HG03060 (cell line): ENCODE measurements at regions not wholly inside any gene's neighbourhood (a gene's known extent, or its start where the extent isn't known, plus 50 kb on each side); places are given as distances from the start of the nearest gene placed in this dataset.

Source experiments
- ATAC-seq: cut with Tn5 transposase; IDR thresholded peaks from one replicate; pipeline ENCODE4 v1.9.1; 2021; ENCODE audit warnings: low read depth, moderate number of reproducible peaks; ENCODE audit not compliant: unreplicated experiment

DNA sequence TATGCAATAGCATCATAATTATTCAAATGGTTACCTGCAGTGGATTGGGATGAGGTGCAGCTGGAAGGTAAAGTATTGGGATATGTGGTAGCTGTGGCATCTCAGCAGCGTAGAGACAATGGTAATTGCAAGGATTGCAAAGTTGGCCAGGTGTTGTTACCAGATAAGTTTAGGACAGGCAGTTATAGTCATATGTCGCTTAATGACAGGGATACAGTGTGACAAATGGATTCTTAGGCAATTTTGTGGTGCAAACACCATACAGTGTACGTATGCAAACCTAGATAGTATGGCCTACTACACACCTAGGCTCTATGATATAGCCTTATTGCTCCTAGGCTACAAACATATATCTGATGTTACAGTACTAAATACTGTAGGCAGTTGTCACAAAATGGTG lies 163.5 kb upstream of the LYZL2 start:
- no peak for ATAC-seq

DNA sequence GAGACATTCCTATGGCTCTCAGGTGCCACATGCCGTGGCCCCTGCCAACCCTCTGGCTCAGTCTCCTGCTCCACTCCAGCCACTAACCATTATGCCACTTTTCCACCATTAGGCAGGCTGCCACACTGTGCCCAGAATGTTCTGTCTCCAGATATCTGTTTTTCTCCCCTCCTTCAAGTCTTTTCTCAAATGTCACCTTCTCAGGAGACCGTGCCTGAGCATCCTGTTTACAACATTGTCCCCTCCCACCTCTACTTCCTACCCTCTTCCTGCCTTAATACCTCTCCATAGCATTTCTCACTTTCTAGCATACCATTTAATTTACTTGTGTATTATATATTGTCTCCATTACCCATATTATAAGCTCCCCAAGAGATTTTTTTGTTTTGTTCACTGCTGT lies 162.5 kb upstream of the LYZL2 start:
- no peak for ATAC-seq

DNA sequence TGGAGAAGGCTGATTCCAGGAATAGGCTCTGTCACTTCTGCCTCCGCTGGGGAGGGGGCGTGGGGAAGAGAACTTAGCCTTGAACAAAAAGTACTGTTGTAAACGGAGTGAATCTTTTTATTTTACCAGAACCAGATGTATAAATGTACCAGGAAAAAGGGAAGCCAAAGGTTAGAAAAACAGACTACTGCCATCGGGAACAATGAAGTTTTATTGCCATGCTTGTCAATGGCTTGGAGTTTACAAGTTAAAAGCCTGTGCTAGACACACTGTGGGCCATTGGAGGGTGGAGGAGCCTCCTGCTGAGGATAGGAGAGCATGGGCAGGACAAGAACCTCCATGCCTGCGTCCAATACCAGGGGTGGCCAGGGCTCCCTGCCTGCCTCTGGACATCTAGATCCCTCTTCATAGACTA lies 161.7 kb upstream of the LYZL2 start:
- ATAC-seq, result no peak

DNA sequence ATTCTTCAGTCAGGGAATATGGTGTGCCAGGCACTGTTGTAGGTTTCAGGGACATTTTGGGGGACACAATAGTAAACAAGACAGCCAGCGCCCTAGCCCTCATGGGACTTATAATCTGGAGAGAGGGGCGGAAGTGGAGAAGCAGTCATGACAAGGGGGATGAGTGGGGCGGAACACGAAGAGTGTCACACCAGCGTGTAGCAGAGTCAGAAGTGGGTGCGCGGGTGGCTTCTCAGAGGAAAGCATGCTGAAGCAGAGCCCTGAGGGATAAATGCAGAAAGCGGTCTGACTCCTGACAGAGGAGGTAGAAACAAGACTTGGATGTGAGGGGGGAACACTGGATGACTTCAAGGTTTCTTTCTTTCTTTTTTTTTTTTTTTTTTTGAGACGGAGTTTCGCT lies 160.3 kb upstream of the LYZL2 start:
- ATAC-seq, result no peak

DNA sequence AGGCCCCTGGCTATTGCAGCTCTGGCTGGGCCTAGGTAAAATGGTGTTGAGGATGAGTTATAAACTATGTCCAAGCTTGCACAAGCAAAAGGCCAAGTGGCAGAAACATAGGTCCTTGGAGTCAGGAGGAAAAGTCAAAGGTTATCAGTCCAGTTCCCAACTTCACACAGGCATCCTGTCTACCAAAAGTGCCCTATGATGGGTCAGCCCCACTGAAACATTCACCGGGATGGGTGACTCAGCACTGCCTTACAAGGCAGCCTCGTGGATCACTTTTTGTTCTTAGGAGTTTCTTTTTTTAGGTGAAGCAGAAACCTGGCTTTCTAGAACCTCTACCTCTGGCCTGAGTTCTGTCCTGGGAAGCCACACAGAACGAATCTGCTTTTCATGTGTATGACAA lies 158.8 kb upstream of the LYZL2 start:
- no peak for ATAC-seq

DNA sequence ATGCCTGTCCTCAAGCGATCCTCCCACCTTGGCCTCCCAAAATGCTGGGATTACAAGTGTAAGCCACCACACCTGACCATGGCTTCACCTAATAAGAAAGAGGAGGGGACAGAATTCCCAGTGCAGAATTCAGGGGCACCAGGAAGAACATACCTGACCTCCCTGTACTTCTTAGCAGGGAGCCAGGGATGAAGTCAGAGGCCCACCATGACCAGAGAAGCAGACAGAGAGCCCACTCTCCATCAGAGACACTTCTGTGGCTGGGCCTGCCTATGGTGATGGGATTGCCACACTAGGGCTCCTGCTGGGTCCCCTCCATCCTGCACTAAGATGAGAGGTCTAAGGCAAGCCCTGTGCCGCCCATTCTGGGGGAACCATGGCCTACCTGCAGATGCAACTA lies 157.4 kb upstream of the LYZL2 start:
- ATAC-seq, result no peak

- ATAC-seq, result no peak
Measured at GRCh38 chr10:30786131-30786530, 156.6 kb upstream of the LYZL2 start.

DNA sequence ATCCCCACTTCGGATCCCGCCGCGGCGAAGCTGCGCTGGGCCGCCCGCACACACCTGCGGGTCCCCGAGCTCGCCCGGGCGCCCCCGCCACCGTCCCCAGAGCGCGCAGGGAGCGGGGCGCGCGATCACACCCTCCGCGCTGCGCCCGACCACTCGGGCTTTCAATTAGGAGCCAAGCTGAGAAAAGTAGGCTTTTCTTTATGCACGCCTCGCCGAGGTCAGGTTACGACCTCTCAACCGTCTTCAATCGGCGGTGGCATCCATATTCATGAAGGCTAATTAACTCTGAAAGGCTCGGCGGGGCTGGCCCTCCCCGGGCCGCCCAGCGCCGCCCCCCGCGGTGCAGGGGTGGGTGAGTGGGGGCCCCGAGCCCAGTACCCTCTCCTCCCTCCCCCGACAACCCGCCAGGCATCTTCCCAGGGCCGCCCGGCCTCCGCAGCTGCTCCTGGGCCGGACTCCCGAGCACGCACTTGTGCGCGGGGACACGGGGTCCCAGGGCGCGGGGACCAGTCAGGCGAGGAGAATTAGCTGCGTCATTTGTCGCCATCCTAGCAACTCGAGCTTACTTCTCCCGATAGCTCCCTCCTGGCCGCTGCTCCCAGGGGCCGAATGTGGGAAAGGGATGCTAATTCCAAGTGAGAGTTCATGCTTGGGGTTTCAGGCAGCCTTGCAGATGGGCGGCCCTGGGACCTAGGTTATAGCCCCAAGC lies 155.5 kb upstream of the LYZL2 start:
- no peak for ATAC-seq

DNA sequence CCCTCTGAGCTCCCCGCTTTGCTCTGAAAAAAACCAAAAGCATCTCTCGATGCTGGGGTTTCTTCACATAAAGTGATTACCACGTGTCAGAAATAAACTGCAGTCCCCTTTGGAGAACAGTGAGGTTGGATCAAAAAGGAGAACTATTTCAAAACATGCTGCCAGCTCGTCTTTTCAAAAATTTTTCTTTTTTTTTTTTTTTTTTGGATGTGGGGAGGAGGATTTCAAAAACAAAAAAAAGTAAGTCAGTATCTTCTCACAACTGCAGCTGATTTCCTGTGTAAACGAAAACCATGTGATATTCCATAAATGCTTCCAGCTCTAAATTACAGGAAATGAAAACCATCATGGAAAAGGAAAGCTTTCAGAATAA lies 155.0 kb upstream of the LYZL2 start:
- ATAC-seq, result no peak

DNA sequence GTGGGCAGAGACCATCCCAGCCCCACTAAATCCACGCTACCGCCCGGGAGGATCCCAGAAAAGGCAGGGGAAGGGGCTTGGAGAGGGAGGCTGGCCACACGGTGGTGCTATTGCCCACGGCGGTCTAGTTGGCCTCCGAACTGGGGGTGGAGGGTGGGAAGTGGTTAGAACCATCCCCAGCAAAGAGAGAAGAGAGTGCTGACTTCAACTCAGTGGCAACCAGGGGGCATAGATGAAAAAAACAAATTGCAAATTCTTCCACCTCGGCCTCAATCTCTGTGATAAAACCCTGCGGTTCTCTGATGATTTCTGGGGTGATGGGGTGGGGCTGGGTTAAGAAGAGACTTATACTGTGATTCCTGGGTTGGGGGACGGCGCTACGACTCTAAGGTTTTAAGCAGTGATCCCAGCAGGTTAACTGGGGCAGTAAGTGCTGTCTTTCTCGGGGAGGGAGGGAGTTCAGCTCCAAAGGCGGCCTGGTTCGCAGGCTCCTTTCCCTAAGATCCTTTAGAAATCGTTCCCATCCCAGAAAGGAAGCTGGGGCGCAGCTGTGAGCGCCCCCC lies 154.5 kb upstream of the LYZL2 start:
- ATAC-seq, result no peak

GRCh38 chr10:30782537-30783461 lies 153.2 kb upstream of the LYZL2 start:
- no peak for ATAC-seq

DNA sequence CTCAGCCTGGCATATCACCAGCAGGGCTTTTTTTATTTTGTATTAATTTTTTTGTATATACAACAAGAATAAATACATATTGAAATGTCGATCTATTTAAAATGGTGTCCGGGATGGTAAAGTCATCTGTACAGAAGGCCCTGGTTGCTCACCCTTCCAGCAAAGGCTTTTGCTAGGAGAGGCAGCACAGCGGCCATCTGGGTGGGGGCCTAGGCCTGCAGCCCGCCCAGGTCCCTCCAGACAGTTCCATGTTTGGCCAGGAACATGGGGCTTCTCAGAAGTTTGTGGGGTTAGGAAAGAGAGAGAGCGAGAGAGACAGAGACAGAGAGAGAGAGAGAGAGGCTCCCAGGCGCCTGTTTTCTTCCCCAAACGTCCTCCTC lies 152.6 kb upstream of the LYZL2 start:
- no peak for ATAC-seq

DNA sequence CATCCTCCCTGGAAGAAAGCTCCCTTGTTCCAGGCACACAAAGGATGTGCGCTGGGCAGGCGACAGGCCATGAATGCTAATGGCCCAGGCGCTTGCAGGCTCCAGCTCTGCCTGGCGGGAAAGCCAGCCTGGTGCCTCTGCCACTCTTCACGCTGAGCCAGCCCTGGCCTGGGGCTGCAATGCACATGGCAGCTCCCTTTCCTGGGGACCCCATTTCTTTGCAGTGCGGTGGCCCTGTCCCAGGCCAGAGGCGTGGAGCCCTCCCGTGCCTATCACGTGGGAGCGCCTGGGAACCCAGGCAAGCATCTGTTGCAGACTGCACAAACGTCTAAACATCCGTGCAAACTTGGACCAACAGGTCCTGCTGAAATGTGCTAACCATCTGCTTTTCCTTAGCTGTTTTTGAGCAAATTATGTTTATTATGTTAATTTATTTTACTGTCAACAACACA lies 152.1 kb upstream of the LYZL2 start:
- ATAC-seq, result no peak

- no peak for ATAC-seq
Measured at GRCh38 chr10:30778769-30779168, 149.2 kb upstream of the LYZL2 start.

DNA sequence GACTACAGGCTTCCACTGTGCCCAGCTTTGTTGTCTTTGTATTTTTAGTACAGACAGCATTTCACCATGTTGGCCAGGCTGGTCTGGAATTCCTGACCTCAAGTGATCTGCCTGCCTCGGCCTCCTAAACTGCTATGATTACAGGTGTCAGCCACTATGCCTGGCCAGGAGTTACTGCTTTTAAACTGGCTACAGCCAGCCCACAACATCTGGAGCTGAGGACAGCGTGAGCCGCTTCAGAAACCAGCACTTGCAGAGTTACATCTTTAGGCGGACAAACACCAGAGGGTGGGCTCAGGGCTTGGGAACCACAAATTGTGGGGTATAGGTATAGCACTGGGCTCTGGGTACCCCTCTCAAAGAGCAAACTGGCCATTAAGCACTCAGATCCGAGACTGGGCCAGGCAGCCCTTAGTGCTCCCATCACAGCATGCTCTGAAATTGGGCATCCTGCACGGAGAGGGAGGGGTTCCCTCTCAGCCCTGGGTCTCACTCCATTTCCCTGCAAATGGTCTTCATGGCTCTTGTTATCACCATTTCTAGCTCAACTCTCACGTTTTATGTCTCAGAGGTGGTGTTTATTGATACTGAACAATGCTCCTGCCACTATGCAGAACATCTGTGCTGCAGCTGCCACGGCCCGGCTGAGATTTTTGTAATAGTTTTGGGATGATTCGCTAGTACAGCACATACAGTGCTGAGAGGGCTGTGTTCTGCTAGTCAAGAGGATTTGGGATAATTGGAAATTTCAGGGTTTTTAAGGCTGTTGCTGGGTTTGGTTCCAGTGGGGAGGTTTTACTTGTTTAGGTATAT lies 146.4 kb upstream of the LYZL2 start:
- no peak for ATAC-seq

DNA sequence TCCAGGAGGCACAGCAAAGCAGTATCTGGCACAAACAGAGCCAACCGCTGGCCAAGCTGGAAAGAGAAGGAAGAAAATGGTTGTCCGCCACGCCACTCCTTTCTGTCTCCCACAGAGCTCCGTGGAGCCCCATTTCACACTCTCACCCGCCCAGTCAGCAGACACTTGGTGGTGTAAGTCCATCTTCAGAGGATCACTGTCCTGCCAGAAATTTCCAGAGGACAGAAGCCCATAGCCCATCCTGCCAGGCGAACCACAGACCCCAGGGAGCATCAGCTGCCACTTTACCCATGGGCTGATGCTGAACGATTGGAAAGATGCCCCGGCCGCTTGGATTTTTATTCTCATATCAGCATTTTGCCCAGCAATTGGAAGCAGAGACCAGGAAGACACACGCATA lies 144.7 kb upstream of the LYZL2 start:
- ATAC-seq, result no peak

DNA sequence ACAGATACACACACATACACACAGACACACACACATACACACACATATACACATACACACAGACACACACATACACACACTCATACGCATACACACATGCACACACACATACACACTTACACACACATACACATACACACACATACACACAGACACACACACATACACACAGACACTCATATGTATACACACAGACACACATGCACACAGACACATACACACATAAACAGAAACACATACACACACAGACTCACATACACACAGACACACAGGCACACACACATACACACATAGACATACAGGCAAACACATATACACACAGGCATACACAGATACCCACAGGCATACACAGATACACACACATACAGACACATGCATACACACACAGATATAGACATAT lies 143.9 kb upstream of the LYZL2 start:
- no peak for ATAC-seq

- ATAC-seq, result no peak
Measured at GRCh38 chr10:30770816-30771215, 141.3 kb upstream of the LYZL2 start.

DNA sequence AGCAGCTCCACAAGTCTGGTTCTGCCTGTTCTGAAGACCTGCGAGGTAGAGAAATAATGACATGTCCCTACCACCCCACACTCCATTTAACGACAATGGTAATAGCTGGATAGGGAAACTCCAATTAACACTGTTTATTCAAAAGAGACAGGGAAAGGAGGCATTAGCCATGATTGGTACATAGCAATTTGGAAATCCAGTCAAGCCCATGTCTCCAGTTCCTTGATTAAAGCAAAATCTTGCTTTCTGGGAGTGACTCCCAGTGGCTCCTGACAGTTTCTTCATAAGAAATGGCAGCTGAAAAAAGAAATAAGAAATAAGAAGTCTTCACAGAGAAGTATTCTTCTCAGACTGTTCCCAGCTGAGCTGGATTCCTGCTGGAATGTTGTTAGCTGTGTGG lies 140.7 kb upstream of the LYZL2 start:
- no peak for ATAC-seq

GRCh38 chr10:30769361-30769760 lies 139.8 kb upstream of the LYZL2 start:
- ATAC-seq, result no peak

DNA sequence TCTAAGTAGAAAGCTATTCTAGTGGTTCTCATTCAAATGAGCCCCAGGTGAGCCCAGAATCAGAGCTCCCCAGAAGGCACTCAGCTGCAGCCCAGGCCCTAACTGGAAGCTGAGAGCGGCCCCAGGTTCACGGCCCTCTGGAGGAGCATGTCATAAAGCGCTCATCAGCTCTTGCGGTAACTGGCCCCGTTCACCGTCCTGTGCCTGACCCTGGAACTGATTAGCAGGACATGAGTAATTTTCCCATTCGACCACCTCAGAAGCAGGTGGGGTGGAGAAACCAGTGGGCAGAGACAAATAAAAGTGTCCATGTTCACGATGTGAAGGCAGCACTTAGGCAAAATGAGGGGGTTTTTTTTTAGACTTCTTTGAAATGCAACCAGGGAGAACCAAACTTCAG lies 136.1 kb upstream of the LYZL2 start:
- no peak for ATAC-seq
